Adrenal gland (tissue), 5 donors: ENCODE measurements at regions not wholly inside any gene's neighbourhood (a gene's known extent, or its start where the extent isn't known, plus 50 kb on each side); places are given as distances from the start of the nearest gene placed in this dataset.

Experiments used
- CTCF ChIP-seq, 6 experiments: fragments of 450-650 bp in 4 of 6; fragments of 200-600 bp in 2 of 6; sonication (generic) in 1 of 6; IDR thresholded peaks; 1 replicate in 5 of 6; 2 replicates in 1 of 6; pipeline versions ENCODE4 v1.5.1 to v1.8.0; 2016 to 2021; ENCODE audit warnings: antibody characterized with exemption in 6 of 6, mild to moderate bottlenecking in 2 of 6, moderate library complexity in 1 of 6
- POLR2A ChIP-seq, 2 donors: fragments of 450-650 bp; IDR thresholded peaks; one replicate each; pipeline ENCODE4 v1.6.1; 2017; ENCODE audit warnings: antibody characterized with exemption in 2 of 2, mild to moderate bottlenecking in 2 of 2, moderate library complexity in 1 of 2
- donor health status: DM: no; HTN: no; CAD: no.

GRCh38 chr10:71092812-71093401 is 119.5 kb upstream of the UNC5B start:
- TF ChIP-seq CTCF (IDR thresholded peaks at IDR 0.05) (no peak), POLR2A (IDR thresholded peaks at IDR 0.05) (no peak)
